Loucy (cell line): ENCODE measurements at regions not wholly inside any gene's neighbourhood (a gene's known extent, or its start where the extent isn't known, plus 50 kb on each side); places are given as distances from the start of the nearest gene placed in this dataset.

Experiments used
- H2AFZ ChIP-seq: fragments of 200-600 bp; sonication (generic); 2 replicates; pipeline ENCODE4 v1.6.0; 2016; ENCODE audit warnings: antibody characterized with exemption, mild to moderate bottlenecking, low read length, moderate library complexity
- H3F3A ChIP-seq: fragments of 200-600 bp; 2 replicates; pipeline ENCODE4 v1.6.0; 2016; ENCODE audit warnings: antibody characterized with exemption, low read depth, mild to moderate bottlenecking
- H3K27me3 ChIP-seq: fragments of 200-600 bp; sonication (generic); 2 replicates; pipeline ENCODE4 v1.6.1; 2014; ENCODE audit warnings: low read length, mild to moderate bottlenecking; ENCODE audit not compliant: insufficient read depth, poor library complexity, severe bottlenecking
- H3K36me3 ChIP-seq: fragments of 200-600 bp; sonication (generic); 2 replicates; pipeline ENCODE4 v1.6.1; 2016; ENCODE audit warnings: low read length; ENCODE audit not compliant: insufficient read depth
- H3K4me1 ChIP-seq: fragments of 200-600 bp; sonication (generic); 2 replicates; pipeline ENCODE4 v1.5.1; 2014; ENCODE audit warnings: low read length, mild to moderate bottlenecking; ENCODE audit not compliant: insufficient read depth, poor library complexity, severe bottlenecking
- H3K4me2 ChIP-seq: fragments of 200-600 bp; sonication (generic); 2 replicates; pipeline ENCODE4 v1.6.0; 2014; ENCODE audit warnings: antibody characterized with exemption, low read length, low read depth, mild to moderate bottlenecking; ENCODE audit not compliant: poor library complexity, severe bottlenecking
- H3K4me3 ChIP-seq: fragments of 200-600 bp; sonication (generic); 2 replicates; pipeline ENCODE4 v1.5.1; 2014; ENCODE audit warnings: low read length, mild to moderate bottlenecking, mixed read lengths; ENCODE audit not compliant: poor library complexity, severe bottlenecking
- H3K79me2 ChIP-seq: fragments of 200-600 bp; sonication (generic); 2 replicates; pipeline ENCODE4 v1.6.1; 2014; ENCODE audit warnings: low read length; ENCODE audit not compliant: insufficient read depth
- H3K9ac ChIP-seq: fragments of 200-600 bp; sonication (generic); 2 replicates; pipeline ENCODE4 v1.6.0; 2014; ENCODE audit warnings: mild to moderate bottlenecking, low read depth, low read length, moderate library complexity; ENCODE audit not compliant: poor library complexity, severe bottlenecking
- H3K9me2 ChIP-seq: fragments of 200-600 bp; sonication (generic); replicated peaks from 2 replicates; pipeline ENCODE4 v1.6.1; 2016; ENCODE audit warnings: low read depth, low read length, mixed read lengths
- H3K9me3 ChIP-seq: fragments of 200-600 bp; sonication (generic); 2 replicates; pipeline ENCODE4 v1.6.1; 2014; ENCODE audit warnings: mild to moderate bottlenecking, antibody characterized with exemption, low read length, low read depth; ENCODE audit not compliant: insufficient read depth
- H4K20me1 ChIP-seq: fragments of 200-600 bp; sonication (generic); 2 replicates; pipeline ENCODE4 v1.6.0; 2014; ENCODE audit warnings: antibody characterized with exemption, low read length, mild to moderate bottlenecking; ENCODE audit not compliant: insufficient read depth, poor library complexity, severe bottlenecking
- EZH2phosphoT487 ChIP-seq: fragments of 200-600 bp; IDR thresholded peaks from 2 replicates; pipeline ENCODE4 v1.6.1; 2018; ENCODE audit warnings: antibody characterized with exemption, mild to moderate bottlenecking, moderate library complexity, borderline replicate concordance
- TF ChIP-seq, protein P1 (sequence below): fragments of 200-600 bp; sonication (generic); conservative IDR thresholded peaks from 2 replicates; pipeline ENCODE4 v1.5.1; 2014; ENCODE audit warnings: mild to moderate bottlenecking, antibody characterized with exemption, low read length

DNA sequence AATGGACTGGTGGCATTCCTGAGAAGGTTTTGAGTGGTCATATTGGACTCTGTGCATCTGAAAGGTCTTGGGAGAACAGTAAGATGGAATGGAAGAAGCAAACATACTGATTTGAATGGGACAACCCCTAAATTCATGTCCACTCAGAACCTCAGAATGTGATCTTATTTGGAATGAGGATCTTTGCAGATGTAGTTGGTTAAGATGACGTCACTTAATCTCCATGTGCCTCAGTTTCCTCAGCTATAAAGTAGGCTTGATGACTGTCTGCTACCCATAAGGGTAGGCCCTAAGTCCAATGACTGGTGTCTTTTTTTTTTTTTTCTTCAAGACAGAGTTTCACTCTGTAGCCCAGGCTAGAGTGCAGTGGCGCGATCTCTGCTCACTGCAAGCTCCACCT, 71.1 kb upstream of the SOX21 start:
- Histone ChIP-seq H3K4me3 (no peak overlapping the region), H4K20me1 (no peaks in the 10 kb centered on the region), H3K27me3 (no peaks in the 10 kb centered on the region), H3K79me2 (no peaks in the 10 kb centered on the region), H3K9ac (no peak overlapping the region), H3K9me3 (no peaks in the 10 kb centered on the region; the same call in 1 of the 2 replicates), H3K9me2 (0 out of 2 replicates have a peak, but pooled peaks cover 1% of the 10 kb centered on the region), H2AFZ (no peak overlapping the region), H3K4me1 (no peaks in the 10 kb centered on the region), H3F3A (no peaks in the 10 kb centered on the region), H3K4me2 (no peak overlapping the region), H3K36me3 (no peaks in the 10 kb centered on the region)
- TF ChIP-seq, protein P1, sequence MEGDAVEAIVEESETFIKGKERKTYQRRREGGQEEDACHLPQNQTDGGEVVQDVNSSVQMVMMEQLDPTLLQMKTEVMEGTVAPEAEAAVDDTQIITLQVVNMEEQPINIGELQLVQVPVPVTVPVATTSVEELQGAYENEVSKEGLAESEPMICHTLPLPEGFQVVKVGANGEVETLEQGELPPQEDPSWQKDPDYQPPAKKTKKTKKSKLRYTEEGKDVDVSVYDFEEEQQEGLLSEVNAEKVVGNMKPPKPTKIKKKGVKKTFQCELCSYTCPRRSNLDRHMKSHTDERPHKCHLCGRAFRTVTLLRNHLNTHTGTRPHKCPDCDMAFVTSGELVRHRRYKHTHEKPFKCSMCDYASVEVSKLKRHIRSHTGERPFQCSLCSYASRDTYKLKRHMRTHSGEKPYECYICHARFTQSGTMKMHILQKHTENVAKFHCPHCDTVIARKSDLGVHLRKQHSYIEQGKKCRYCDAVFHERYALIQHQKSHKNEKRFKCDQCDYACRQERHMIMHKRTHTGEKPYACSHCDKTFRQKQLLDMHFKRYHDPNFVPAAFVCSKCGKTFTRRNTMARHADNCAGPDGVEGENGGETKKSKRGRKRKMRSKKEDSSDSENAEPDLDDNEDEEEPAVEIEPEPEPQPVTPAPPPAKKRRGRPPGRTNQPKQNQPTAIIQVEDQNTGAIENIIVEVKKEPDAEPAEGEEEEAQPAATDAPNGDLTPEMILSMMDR = no peak
- TF ChIP-seq EZH2phosphoT487 = no peak

DNA sequence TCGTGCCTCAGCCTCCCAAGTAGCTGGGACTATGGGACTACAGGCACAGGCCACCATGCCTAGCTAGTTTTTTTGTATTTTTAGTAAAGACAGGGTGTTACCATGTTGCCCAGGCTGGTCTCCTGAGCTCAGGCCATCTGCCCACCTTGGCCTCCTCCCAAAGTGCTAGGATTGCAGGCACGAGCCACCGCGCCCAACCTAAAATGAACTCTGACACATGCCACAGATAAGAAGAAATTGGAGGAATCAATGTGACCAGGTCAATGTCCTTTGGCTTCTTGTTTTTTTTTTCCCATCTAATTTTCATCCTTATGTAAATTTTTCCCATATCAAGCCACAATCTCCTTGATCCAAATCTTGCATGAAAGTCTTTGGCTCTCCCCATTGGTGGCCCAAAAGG, 68.1 kb upstream of the SOX21 start:
- H3K4me1 ChIP-seq = no peaks in the 10 kb centered on the region
- no peak overlapping the region for H3K4me3 ChIP-seq
- TF ChIP-seq EZH2phosphoT487 = no peak
- TF ChIP-seq, protein P1 = no peak
- H3K79me2 ChIP-seq = no peaks in the 10 kb centered on the region
- no peaks in the 10 kb centered on the region for H3K36me3 ChIP-seq
- H4K20me1 ChIP-seq = no peaks in the 10 kb centered on the region
- H3K4me2 ChIP-seq = no peak overlapping the region
- no peak overlapping the region for H3K9ac ChIP-seq
- no peak overlapping the region for H2AFZ ChIP-seq
- H3K9me3 ChIP-seq = no peaks in the 10 kb centered on the region; the same call in 1 of the 2 replicates
- H3K27me3 ChIP-seq = no peaks in the 10 kb centered on the region
- no peaks in the 10 kb centered on the region for H3F3A ChIP-seq
- H3K9me2 ChIP-seq = 0 out of 2 replicates have a peak, but pooled peaks cover 6% of the 10 kb centered on the region

GRCh38 chr13:94778986-94779385, 66.6 kb upstream of the SOX21 start:
- Histone ChIP-seq H3K4me2 (no peak overlapping the region), H3F3A (no peaks in the 10 kb centered on the region), H4K20me1 (no peaks in the 10 kb centered on the region), H3K79me2 (no peaks in the 10 kb centered on the region), H3K9me2 (0 out of 2 replicates have a peak, but pooled peaks cover 6% of the 10 kb centered on the region), H3K4me1 (no peaks in the 10 kb centered on the region), H3K4me3 (no peak overlapping the region), H3K9me3 (no peaks in the 10 kb centered on the region; the same call in 1 of the 2 replicates), H3K9ac (no peak overlapping the region), H2AFZ (no peak overlapping the region), H3K27me3 (no peaks in the 10 kb centered on the region), H3K36me3 (no peaks in the 10 kb centered on the region)
- TF ChIP-seq EZH2phosphoT487 = no peak

DNA sequence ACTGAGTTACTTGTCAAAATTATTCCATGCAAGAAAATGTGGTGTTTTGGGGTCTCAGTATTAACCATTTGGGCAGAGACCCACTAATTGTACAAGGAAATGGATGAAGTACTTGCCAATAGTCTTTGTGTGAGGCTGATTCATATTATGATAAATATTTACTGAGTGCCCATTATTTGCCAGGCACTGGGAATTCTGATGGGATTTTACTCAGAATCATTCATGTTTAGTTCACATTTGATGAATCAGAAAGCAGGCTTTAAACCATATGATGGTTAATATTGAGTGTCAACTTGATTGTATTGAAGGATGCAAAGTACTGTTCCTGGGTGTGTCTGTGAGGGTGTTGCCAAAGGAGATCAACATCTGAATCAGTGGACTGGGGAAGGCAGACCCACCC, 66.2 kb upstream of the SOX21 start:
- H4K20me1 ChIP-seq = no peaks in the 10 kb centered on the region
- H3K4me2 ChIP-seq = no peak overlapping the region
- no peaks in the 10 kb centered on the region for H3F3A ChIP-seq
- H3K79me2 ChIP-seq = no peaks in the 10 kb centered on the region
- no peaks in the 10 kb centered on the region for H3K4me1 ChIP-seq
- H2AFZ ChIP-seq = no peak overlapping the region
- H3K9me2 ChIP-seq = 0 out of 2 replicates have a peak, but pooled peaks cover 6% of the 10 kb centered on the region
- H3K4me3 ChIP-seq = no peak overlapping the region
- TF ChIP-seq, protein P1 = no peak
- TF ChIP-seq EZH2phosphoT487 = no peak
- H3K9me3 ChIP-seq = no peaks in the 10 kb centered on the region; the same call in 1 of the 2 replicates
- H3K9ac ChIP-seq = no peak overlapping the region
- H3K27me3 ChIP-seq = no peaks in the 10 kb centered on the region
- no peaks in the 10 kb centered on the region for H3K36me3 ChIP-seq
